Ishikawa (cell line): ENCODE measurements at regions not wholly inside any gene's neighbourhood (a gene's known extent, or its start where the extent isn't known, plus 50 kb on each side); places are given as distances from the start of the nearest gene placed in this dataset.

ENCODE experiments used
- CREB1 ChIP-seq: IDR thresholded peaks from 2 replicates; pipeline ENCODE4 v1.6.1; 2012; ENCODE audit warnings: low read depth
- EGR1 ChIP-seq: IDR thresholded peaks from 2 replicates; pipeline ENCODE4 v1.6.1; 2012
- EP300 ChIP-seq: IDR thresholded peaks from 2 replicates; pipeline ENCODE4 v1.6.1; 2012; ENCODE audit warnings: borderline replicate concordance
- MAX ChIP-seq: IDR thresholded peaks from 2 replicates; pipeline ENCODE4 v1.6.1; 2012
- RAD21 ChIP-seq: IDR thresholded peaks from 2 replicates; pipeline ENCODE4 v1.6.1; 2012; ENCODE audit warnings: low read depth
- REST ChIP-seq: IDR thresholded peaks from 2 replicates; pipeline ENCODE4 v1.6.1; 2012; ENCODE audit warnings: low read depth, mild to moderate bottlenecking
- TAF1 ChIP-seq: IDR thresholded peaks from 2 replicates; pipeline ENCODE4 v1.6.1; 2012; ENCODE audit warnings: low read depth, mild to moderate bottlenecking
- YY1 ChIP-seq: IDR thresholded peaks from 2 replicates; pipeline ENCODE4 v1.6.1; 2012; ENCODE audit warnings: low read depth

DNA sequence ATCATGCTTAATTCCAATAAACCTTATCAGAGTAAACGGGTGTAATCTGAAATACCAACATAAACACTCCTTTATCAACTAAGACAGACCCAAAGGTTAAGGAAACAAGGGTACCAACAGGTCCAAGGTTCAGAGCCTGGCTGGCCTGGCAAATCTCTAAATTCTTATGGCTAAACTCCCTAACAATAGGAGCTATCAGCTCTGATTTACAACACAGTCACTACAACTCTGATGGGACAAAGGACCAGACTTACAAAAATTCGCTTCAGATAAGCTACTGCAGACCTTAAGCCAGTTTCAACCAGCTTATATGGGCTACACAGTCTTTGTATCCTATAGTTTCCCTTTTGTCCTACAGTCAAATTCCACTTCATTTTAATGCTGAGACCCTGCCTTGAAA lies 381.9 kb downstream of the ZWINT start:
- TF ChIP-seq MAX (no peak), REST (no peak), YY1 (no peak), TAF1 (no peak), EP300 (no peak), RAD21 (no peak), CREB1 (no peak), EGR1 (no peak)
